ENCODE measurements at regions not wholly inside any gene's neighbourhood (a gene's known extent, or its start where the extent isn't known, plus 50 kb on each side); places are given as distances from the start of the nearest gene placed in this dataset.
"Not testable (repeated sequence)": the region's sequence is repeated elsewhere in the genome, so short reads cannot be mapped to it uniquely, and the experiment has no call there.

GRCh38 chr6:74283532-74283931 lies 587.5 kb downstream of the CD109 start:
- no peak for DNase-seq (ENCODE audit: low read depth)

GRCh38 chr6:74282143-74282689 lies 586.2 kb downstream of the CD109 start:
- DNase-seq (ENCODE audit: low read depth) = no peak

DNA sequence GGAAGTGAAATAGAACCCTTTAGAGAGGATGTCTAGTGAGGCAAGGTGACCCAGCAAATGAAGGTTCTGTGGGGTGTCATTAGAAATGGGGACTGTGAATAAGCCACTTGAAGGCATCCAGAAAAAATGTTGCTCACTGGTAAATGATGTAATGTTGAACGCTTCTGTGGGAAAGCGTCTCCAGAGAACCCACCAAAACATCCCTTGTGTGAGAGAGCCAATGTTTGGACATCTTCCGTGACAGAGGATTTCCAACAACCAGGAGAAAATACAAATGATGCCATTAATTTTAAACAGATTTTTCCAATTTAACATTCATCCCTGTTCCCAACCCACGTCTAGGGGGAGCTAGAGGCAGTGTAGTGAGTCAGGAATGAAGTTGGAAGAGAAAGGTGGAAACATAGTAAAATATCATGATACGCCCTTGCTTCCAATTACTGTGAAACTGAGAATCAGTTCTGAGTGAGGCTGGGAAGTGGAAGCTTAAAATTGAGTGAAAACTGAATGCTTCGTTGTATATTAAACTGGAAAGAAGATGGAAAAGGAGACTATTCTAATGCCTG lies 584.2 kb downstream of the CD109 start:
- DNase-seq (ENCODE audit: low read depth) = no peak

DNA sequence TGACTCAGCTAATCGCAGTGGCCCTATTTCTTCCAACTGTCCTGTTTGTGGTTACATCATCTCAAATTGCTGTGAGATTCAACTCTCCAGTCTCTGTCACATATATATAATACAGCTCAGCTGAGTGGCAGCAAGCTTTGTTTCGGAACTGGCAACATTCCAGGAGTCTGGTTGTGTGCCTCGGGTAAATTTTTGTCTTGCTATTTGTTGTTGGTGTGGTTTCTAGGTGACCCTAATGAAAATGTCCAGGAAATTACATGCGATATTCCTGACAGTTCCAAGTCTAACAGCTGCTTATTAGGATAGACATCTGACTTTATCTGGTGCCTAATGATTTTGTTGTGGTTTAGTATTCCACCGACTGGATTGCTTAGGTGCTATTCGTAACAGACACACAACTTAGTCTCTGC lies 581.8 kb downstream of the CD109 start:
- no peak for DNase-seq (ENCODE audit: low read depth)

DNA sequence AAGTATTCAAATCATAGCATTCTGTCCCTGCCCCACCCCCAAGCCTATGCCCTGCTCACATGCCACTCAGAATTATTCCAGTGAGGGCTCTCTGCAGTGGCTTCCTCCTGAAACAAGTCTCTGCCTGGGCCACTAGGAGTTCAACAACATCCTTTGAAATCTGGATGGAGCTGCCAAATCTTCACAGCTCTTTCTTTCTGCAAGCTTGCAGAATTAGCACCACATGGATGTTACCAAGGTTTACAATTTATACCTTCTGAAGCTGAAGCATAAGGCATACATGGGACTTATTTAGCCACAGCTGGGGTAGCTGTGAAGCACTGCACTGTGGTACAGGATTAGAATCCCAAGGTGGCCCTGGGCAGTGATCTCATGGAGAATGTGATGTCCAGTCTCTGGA lies 577.5 kb downstream of the CD109 start:
- no peak for DNase-seq (ENCODE audit: low read depth)

DNA sequence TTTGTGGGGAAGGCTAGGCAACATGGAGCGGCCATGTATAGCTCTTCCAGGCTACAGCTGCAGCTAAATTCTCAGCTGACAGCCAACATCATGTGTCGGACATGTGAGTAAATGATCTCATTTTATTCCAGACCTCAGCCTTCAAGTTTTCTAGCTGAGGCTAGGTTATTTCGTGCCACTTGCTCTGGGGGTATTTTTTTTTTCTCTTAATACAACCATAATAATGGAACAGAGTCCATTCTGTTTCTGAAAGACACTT lies 573.5 kb downstream of the CD109 start:
- no peak for DNase-seq (ENCODE audit: low read depth)

GRCh38 chr6:74268815-74269599 lies 573.0 kb downstream of the CD109 start:
- no peak for DNase-seq (ENCODE audit: low read depth)

- no peak for DNase-seq (ENCODE audit: low read depth)
Observed at GRCh38 chr6:74259981-74260380, 564.0 kb downstream of the CD109 start.

DNA sequence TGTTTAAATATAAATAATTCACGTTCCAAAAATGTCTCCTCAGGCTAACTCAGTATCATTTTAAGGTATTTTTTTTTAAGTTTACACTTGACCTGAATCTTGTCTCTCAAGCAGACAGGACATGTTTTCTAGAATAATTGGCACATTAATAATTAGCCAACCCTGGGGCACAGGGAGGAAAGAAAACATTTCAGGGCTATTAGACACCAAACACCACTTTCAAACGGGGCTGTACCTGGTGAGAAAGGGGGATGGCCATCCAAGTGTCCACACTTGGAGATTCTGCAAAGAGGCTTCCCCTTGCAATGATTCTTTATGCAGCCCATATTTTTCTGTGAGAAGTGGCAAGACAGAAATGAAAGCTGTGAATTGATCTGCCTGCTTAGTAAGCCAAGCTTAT lies 560.8 kb downstream of the CD109 start:
- no peak for DNase-seq (ENCODE audit: low read depth)

GRCh38 chr6:74256381-74256780 lies 560.4 kb downstream of the CD109 start:
- DNase-seq (ENCODE audit: low read depth) = no peak

- DNase-seq (ENCODE audit: low read depth) = not testable (repeated sequence)
Observed at GRCh38 chr6:74255007-74255406, 559.0 kb downstream of the CD109 start.

DNA sequence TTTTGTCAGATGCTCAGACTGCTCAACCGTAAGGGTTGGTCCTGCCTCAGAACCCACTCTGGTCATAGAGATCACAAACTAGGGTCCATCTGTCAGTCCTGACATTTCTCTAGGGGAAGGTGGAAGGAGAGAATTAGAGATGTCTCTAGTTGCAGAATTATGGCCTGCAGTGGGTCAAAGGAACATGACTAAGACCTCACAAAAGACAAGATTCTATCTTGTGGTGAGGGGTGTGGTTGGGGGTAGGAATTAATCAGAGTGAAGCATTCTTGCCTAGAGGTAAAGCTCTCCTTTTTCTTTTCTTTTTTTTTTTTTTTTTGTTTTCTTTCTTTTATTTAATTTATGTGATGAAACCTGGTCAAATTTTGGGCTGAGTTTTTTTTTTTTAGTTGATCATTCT lies 558.1 kb downstream of the CD109 start:
- not testable (repeated sequence) for DNase-seq (ENCODE audit: low read depth)

- DNase-seq (ENCODE audit: low read depth) = no peak
Observed at GRCh38 chr6:74253261-74253660, 557.3 kb downstream of the CD109 start.

GRCh38 chr6:74250161-74250818 lies 554.3 kb downstream of the CD109 start:
- DNase-seq (ENCODE audit: low read depth) = no peak

GRCh38 chr6:74249658-74250057 lies 553.7 kb downstream of the CD109 start:
- DNase-seq (ENCODE audit: low read depth) = peak; percentile 15

DNA sequence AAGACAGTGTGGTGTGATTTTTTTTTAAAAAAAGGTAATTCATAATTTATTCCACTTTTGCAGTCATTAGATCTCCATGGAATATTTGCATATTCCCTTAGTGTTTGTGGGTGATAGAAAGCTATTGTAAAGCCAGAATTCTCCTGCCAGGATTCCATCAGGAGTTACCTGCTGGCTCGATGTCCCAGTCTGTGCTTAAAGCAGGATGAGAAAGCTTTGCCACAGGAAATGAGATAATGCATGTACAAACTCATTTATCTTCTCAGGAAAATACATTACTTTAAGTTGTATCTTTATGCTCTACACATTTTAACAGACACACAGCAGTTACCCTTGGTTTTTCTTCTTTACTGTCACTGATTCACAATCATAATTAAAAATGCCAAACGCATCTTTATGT lies 553.0 kb downstream of the CD109 start:
- DNase-seq (ENCODE audit: low read depth) = no peak

DNA sequence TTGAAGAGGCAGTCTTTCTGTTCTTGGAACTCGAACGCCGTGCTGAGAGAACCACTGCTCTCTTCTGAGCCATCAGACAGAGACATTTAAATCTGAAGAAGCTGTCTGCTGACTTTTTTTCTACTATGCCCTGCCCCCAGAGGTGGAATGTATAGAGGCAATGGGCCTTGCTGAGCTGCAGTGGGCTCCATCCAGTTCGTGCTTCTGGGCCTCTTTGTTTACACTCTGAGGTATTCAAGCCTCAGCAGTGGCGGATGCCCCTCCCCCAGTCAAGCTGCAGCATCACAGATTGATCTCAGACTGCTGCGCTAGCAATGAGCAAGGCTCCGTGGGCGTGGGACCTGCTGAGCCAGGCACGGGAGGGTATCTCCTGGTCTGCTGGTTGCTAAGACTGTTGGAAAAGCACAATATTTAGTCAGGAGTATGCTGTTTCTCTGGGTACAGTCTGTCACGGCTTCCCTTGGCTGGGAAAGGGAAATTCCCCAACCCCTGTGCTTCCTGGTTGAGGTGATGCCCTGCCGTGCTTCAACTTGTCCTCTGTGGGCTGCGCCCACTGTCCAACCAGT lies 526.8 kb downstream of the CD109 start:
- DNase-seq (ENCODE audit: low read depth) = no peak

- DNase-seq (ENCODE audit: low read depth) = no peak
Observed at GRCh38 chr6:74213995-74214394, 518.0 kb downstream of the CD109 start.

GRCh38 chr6:74208239-74208638 lies 512.2 kb downstream of the CD109 start:
- no peak for DNase-seq (ENCODE audit: low read depth)

GRCh38 chr6:74199215-74199915 lies 503.4 kb downstream of the CD109 start:
- DNase-seq (ENCODE audit: low read depth) = no peak

DNA sequence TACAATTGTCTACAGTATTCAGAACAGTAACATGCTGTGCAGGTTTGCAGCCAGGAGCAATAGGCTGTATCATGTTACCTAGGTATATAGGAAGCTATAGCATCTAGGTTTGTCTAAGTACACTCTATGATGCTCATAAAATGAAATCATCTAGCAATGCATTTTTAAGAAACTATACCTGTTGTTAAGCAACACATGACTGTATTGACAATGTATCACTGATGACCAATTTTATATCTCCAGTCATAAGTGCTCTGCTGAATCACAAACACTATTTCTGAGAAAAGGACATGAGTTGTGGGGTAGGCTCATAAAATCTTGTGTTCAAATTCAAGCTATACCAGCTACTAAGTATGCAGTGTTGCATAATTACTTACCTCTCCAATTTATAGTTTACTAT lies 501.3 kb downstream of the CD109 start:
- DNase-seq (ENCODE audit: low read depth) = no peak

DNA sequence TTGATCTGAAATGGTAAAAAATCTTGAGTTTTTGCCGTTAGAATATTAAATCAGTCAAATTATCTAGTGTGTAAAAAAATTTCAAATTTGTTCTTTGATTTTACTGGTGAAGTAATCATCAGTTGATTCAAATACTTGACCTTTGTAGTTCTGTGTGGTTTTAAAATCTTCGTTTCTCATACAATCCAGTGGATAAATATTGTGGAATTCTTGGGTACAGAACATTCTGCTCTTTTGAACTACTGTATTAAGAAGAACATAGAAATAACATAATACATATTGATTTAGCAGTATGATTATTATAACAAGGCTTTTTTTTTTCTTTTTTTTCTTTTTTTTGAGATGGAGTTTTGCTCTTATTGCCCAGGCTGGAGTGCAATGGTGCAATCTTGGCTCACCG lies 491.8 kb downstream of the CD109 start:
- DNase-seq (ENCODE audit: low read depth) = no peak

Data from HS-5 (cell line).